Motor neuron (in vitro differentiated cells): ENCODE measurements at regions not wholly inside any gene's neighbourhood (a gene's known extent, or its start where the extent isn't known, plus 50 kb on each side); places are given as distances from the start of the nearest gene placed in this dataset.

ENCODE experiments used
- ATAC-seq, 8 experiments: fragments of 200-7000 bp; cut with Tn5 transposase; replicated peaks in 6 of 8; 2 replicates each; pipeline ENCODE4 v1.8.0; 2021; ENCODE audit warnings: mild to moderate bottlenecking in 8 of 8, moderate library complexity in 8 of 8
- H3K27ac ChIP-seq, 2 donors: fragments of 250-450 bp; sonication (Bioruptor Pico); 2 replicates each; pipeline ENCODE4 v1.9.0; 2021; ENCODE audit warnings: antibody characterized with exemption in 2 of 2, mild to moderate bottlenecking in 2 of 2, moderate library complexity in 1 of 2
- H3K4me1 ChIP-seq, 2 donors: fragments of 250-450 bp; sonication (Bioruptor Pico); replicated peaks in 1 of 2; 2 replicates each; pipeline ENCODE4 v1.6.1; 2021; ENCODE audit warnings: antibody characterized with exemption in 2 of 2, mild to moderate bottlenecking in 2 of 2, moderate library complexity in 1 of 2
- H3K4me3 ChIP-seq, 5 donors: fragments of 250-450 bp; sonication (Bioruptor Pico); 2 replicates each; pipeline ENCODE4 v1.9.0; 2021; ENCODE audit warnings: antibody characterized with exemption in 5 of 5, mild to moderate bottlenecking in 5 of 5, moderate library complexity in 4 of 5
- WGBS, 10 experiments: fragments of 450-650 bp; shearing (Covaris generic); methylation state at CpG; one replicate each; pipeline ENCODE4 v1.0.0; 2022; 5-methylcytosine and 5-hydroxymethylcytosine counted together
- in situ Hi-C, 9 experiments: fragments of 400-800 bp; cut with MboI; loops; one replicate each; pipeline ENCODE4 v1.15.0; 2021; ENCODE audit warnings: low sequenced_read_pairs in 9 of 9, low pct_unique_long_range_greater_than_20kb in 2 of 9; ENCODE audit not compliant: unreplicated experiment in 9 of 9

GRCh38 chr10:59493017-59493416 is 130.7 kb upstream of the FAM13C start:
- no peaks in the 10 kb centered on the region for H3K4me1 ChIP-seq
- WGBS, 10 experiments = 50 to 100% (median 78%) methylated on average over 1 to 2 of the region's 3 CpGs; no CpG with 5 or more reads in 7 of the 10 experiments
- no peak overlapping the region for H3K27ac ChIP-seq
- no peak for ATAC-seq
- in situ Hi-C loops = no loop called here
- H3K4me3 ChIP-seq = no peak overlapping the region

GRCh38 chr10:59479426-59479825 is 117.1 kb upstream of the FAM13C start:
- H3K4me3 ChIP-seq = no peak overlapping the region
- 22 to 94% (median 75%) methylated on average over 1 to 6 of the region's 6 CpGs; no CpG with 5 or more reads in 3 of the 10 experiments for WGBS, 10 experiments
- ATAC-seq = no peak
- in situ Hi-C loops = no loop called here
- H3K4me1 ChIP-seq = no peaks in the 10 kb centered on the region
- no peak overlapping the region for H3K27ac ChIP-seq

- ATAC-seq = no peak
- Histone ChIP-seq H3K4me1 (no peaks in the 10 kb centered on the region), H3K27ac (no peak overlapping the region), H3K4me3 (no peak overlapping the region)
- 0 to 100% (median 77%) methylated on average over 1 to 3 of the region's 5 CpGs; no CpG with 5 or more reads in 7 of the 10 experiments for WGBS, 10 experiments
- in situ Hi-C loops = loop anchor here in 1 of 9 experiments (25.0 kb wide), 1 partner anchor 533 kb away; no protein-coding TSS in a partner anchor
Observed at GRCh38 chr10:59470570-59470969, 108.2 kb upstream of the FAM13C start.

- no peak overlapping the region for H3K4me3 ChIP-seq
- H3K27ac ChIP-seq = no peak overlapping the region
- no peaks in the 10 kb centered on the region for H3K4me1 ChIP-seq
- ATAC-seq = peak in 2 of 8 experiments; percentile 51 to 73
- in situ Hi-C loops = loop anchor here in 1 of 9 experiments (25.0 kb wide), 1 partner anchor 528 kb away; no protein-coding TSS in a partner anchor
Observed at GRCh38 chr10:59465088-59465487, 102.7 kb upstream of the FAM13C start.

GRCh38 chr10:59464483-59464882 is 102.1 kb upstream of the FAM13C start:
- WGBS, 10 experiments = 50 to 100% (median 83%) methylated on average over 1 of the region's 1 CpG; no CpG with 5 or more reads in 1 of the 10 experiments
- ATAC-seq = no peak
- Histone ChIP-seq H3K4me1 (no peaks in the 10 kb centered on the region), H3K27ac (no peak overlapping the region), H3K4me3 (no peak overlapping the region)
- in situ Hi-C loops = loop anchor here in 1 of 9 experiments (25.0 kb wide), 1 partner anchor 527 kb away; no protein-coding TSS in a partner anchor

- Histone ChIP-seq H3K4me1 (no peaks in the 10 kb centered on the region), H3K4me3 (no peak overlapping the region), H3K27ac (no peak overlapping the region)
- in situ Hi-C loops = loop anchor here in 1 of 9 experiments (25.0 kb wide), 1 partner anchor 527 kb away; no protein-coding TSS in a partner anchor
- 34 to 94% (median 80%) methylated on average over 2 to 4 of the region's 4 CpGs; no CpG with 5 or more reads in 1 of the 10 experiments for WGBS, 10 experiments
- peak in 1 of 8 experiments; percentile 43 for ATAC-seq
Observed at GRCh38 chr10:59463909-59464308, 101.6 kb upstream of the FAM13C start.

- WGBS, 10 experiments = 46 to 100% (median 91%) methylated on average over 2 to 3 of the region's 3 CpGs
- in situ Hi-C loops = loop anchor here in 1 of 9 experiments (25.0 kb wide), 1 partner anchor 523 kb away; no protein-coding TSS in a partner anchor
- Histone ChIP-seq H3K27ac (no peak overlapping the region), H3K4me1 (no peaks in the 10 kb centered on the region), H3K4me3 (no peak overlapping the region)
- ATAC-seq = no peak
Observed at GRCh38 chr10:59460601-59461000, 98.3 kb upstream of the FAM13C start.

GRCh38 chr10:59456199-59456598 is 93.8 kb upstream of the FAM13C start:
- Histone ChIP-seq H3K4me1 (no peaks in the 10 kb centered on the region), H3K4me3 (no peak overlapping the region), H3K27ac (no peak overlapping the region)
- in situ Hi-C loops = loop anchor here in 1 of 9 experiments (25.0 kb wide), 1 partner anchor 519 kb away; no protein-coding TSS in a partner anchor
- 0 to 88% (median 53%) methylated on average over 1 to 2 of the region's 2 CpGs for WGBS, 10 experiments
- ATAC-seq = peak in 4 of 8 experiments; percentile 40 to 53 (median 45)

GRCh38 chr10:59454171-59454919 is 92.0 kb upstream of the FAM13C start:
- no peak overlapping the region for H3K4me3 ChIP-seq
- in situ Hi-C loops = loop anchor here in 1 of 9 experiments (25.0 kb wide), 1 partner anchor 517 kb away; no protein-coding TSS in a partner anchor
- 14 to 100% (median 83%) methylated on average over 2 to 5 of the region's 5 CpGs for WGBS, 10 experiments
- H3K4me1 ChIP-seq = no peaks in the 10 kb centered on the region
- no peak overlapping the region for H3K27ac ChIP-seq
- no peak for ATAC-seq

- 63 to 100% (median 100%) methylated on average over 1 of the region's 1 CpG; no CpG with 5 or more reads in 5 of the 10 experiments for WGBS, 10 experiments
- Histone ChIP-seq H3K4me3 (no peak overlapping the region), H3K4me1 (no peaks in the 10 kb centered on the region), H3K27ac (no peak overlapping the region)
- in situ Hi-C loops = no loop called here
- no peak for ATAC-seq
Observed at GRCh38 chr10:59448616-59449015, 86.3 kb upstream of the FAM13C start.

GRCh38 chr10:59435707-59436106 is 73.4 kb upstream of the FAM13C start:
- no peak overlapping the region for H3K27ac ChIP-seq
- in situ Hi-C loops = no loop called here
- H3K4me1 ChIP-seq = peaks cover 5 to 7% of the 10 kb centered on the region in 2 donors
- no peak overlapping the region for H3K4me3 ChIP-seq
- ATAC-seq = no peak

- 5 to 100% (median 44%) methylated on average over 1 to 4 of the region's 4 CpGs for WGBS, 10 experiments
- ATAC-seq = no peak
- Histone ChIP-seq H3K4me3 (no peak overlapping the region), H3K4me1 (peaks cover 5 to 7% of the 10 kb centered on the region in 2 donors), H3K27ac (no peak overlapping the region)
- in situ Hi-C loops = no loop called here
Observed at GRCh38 chr10:59434463-59435321, 72.3 kb upstream of the FAM13C start.
